ENCODE measurements at regions not wholly inside any gene's neighbourhood (a gene's known extent, or its start where the extent isn't known, plus 50 kb on each side); places are given as distances from the start of the nearest gene placed in this dataset.

DNA sequence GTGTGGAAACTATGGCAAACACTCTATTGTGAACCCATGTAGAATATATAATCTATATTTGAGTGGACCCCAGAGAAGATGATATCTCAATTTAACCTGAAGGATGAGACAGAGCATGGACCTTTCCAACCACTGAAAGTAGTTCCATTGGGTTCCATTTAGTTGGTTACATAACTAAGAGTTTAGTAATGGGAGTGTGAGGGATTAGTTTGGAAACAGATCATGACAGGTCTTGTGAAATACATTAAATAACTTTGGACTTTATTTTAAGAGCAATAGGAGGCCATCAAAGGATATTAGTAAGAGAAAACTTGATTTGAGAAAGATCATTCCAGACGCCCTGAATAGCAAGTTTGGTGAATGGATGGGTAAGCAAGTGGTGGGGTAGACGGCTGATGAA lies 487.2 kb upstream of the ROBO2 start:
- Histone ChIP-seq H4K8ac (ENCODE audit: extremely low read depth, insufficient read depth, low read length) (no peak overlapping the region), H3K4me1 (replicated peaks in 1 of 4; ENCODE audit: control insufficient read depth in 3 of 4, insufficient read depth in 4 of 4, low read length in 3 of 4) (no peaks in the 10 kb centered on the region), H3K18ac (ENCODE audit: extremely low read depth, low read length) (no peak overlapping the region), H2AK5ac (ENCODE audit: low read depth, low read length) (no peak overlapping the region), H3K79me2 (ENCODE audit: control insufficient read depth in 1 of 2, insufficient read depth in 2 of 2, low read length in 2 of 2) (no peaks in the 10 kb centered on the region), H2BK120ac (replicated peaks; ENCODE audit: low read depth, low read length) (no peak overlapping the region), H4K5ac (ENCODE audit: insufficient read length, low read depth, low read length) (no peak overlapping the region), H3K36me3 (ENCODE audit: control insufficient read depth in 2 of 4, insufficient read depth in 4 of 4, low read length in 3 of 4) (no peaks in the 10 kb centered on the region), H4K20me1 (replicated peaks in 1 of 2; ENCODE audit: control insufficient read depth in 1 of 2, insufficient read depth in 2 of 2, low read length in 2 of 2) (no peaks in the 10 kb centered on the region), H2BK12ac (ENCODE audit: low read depth, low read length) (no peak overlapping the region), H3K9ac (replicated peaks in 1 of 4; ENCODE audit: extremely low read depth in 1 of 4, low read depth in 3 of 4, low read length in 3 of 4) (no peak overlapping the region), H4K91ac (replicated peaks; ENCODE audit: insufficient read length, low read length) (no peak overlapping the region), H3K23me2 (ENCODE audit: low read depth, low read length) (no peaks in the 10 kb centered on the region; the same call in 1 of the 2 replicates), H3K27me3 (replicated peaks in 1 of 4; ENCODE audit: control insufficient read depth in 3 of 4, extremely low read depth in 1 of 4, insufficient read depth in 3 of 4, low read length in 3 of 4) (no peaks in the 10 kb centered on the region), H3K4me3 (ENCODE audit: extremely low read depth in 1 of 4, insufficient read depth in 2 of 4, low read depth in 3 of 4, low read length in 4 of 4) (no peak overlapping the region), H3K56ac (replicated peaks; ENCODE audit: insufficient read length, low read depth, low read length) (no peak overlapping the region), H2AFZ (ENCODE audit: low read length) (no peak overlapping the region), H3K9me3 (ENCODE audit: insufficient read depth in 2 of 2, low read depth in 1 of 2, low read length in 1 of 2) (no peaks in the 10 kb centered on the region), H2BK15ac (ENCODE audit: low read length) (no peak overlapping the region), H3K27ac (ENCODE audit: low read depth, low read length) (no peak overlapping the region), H3K14ac (ENCODE audit: insufficient read length) (no peak overlapping the region), H3K23ac (ENCODE audit: insufficient read length) (no peak overlapping the region), H2BK20ac (ENCODE audit: low read length) (no peak overlapping the region), H3K4me2 (ENCODE audit: insufficient read depth in 1 of 2, low read depth in 2 of 2, low read length in 2 of 2) (no peak overlapping the region), H3K4ac (replicated peaks; ENCODE audit: insufficient read length, low read depth, low read length) (no peak overlapping the region), H2BK5ac (ENCODE audit: low read depth, low read length) (no peak overlapping the region), H3K79me1 (ENCODE audit: low read depth, low read length) (no peaks in the 10 kb centered on the region)
- ChIA-PET CTCF (ENCODE audit: partially characterized antibody) (interaction anchor here (2.2 kb wide), 1 partner anchor 17 kb away, joined by 10 read pairs; no protein-coding TSS in a partner anchor), POLR2A (ENCODE audit: partially characterized antibody) (no interaction called here)
- 85% methylated on average over 2 of the region's 2 CpGs; no CpG with 5 or more reads in 1 of the 2 experiments for WGBS, 2 experiments (ENCODE audit: extremely low coverage in 1 of 2, insufficient coverage in 1 of 2, insufficient read length in 1 of 2, insufficient replicate concordance in 2 of 2, low coverage in 1 of 2, low lambda C conversion rate in 2 of 2, missing lambda C conversion rate in 1 of 2)
- FAIRE-seq (no peak), DNase-seq (ENCODE audit: low read depth in 1 of 2, low spot score in 2 of 2) (no peak)
- TF ChIP-seq SRF (IDR thresholded peaks at IDR 0.05; ENCODE audit: low read depth, low read length) (no peak), RBBP5 (IDR thresholded peaks at IDR 0.05; ENCODE audit: borderline replicate concordance, low read depth, low read length) (no peak), CEBPB (IDR thresholded peaks at IDR 0.05; ENCODE audit: low read depth, low read length) (no peak), TBP (IDR thresholded peaks at IDR 0.05; ENCODE audit: low read depth, low read length) (no peak), SAP30 (IDR thresholded peaks at IDR 0.05; ENCODE audit: insufficient read depth, insufficient replicate concordance, low read length) (no peak), TAF7 (optimal IDR thresholded peaks at IDR 0.05; ENCODE audit: borderline replicate concordance, low read depth, low read length) (no peak), GABPA (IDR thresholded peaks at IDR 0.05; ENCODE audit: borderline replicate concordance, insufficient read depth, low read length) (no peak), SIN3A (conservative IDR thresholded peaks at IDR 0.05 in 1 of 2, IDR thresholded peaks at IDR 0.05 in 1 of 2; ENCODE audit: low read depth in 1 of 2, low read length in 2 of 2) (no peak), POLR2AphosphoS5 (IDR thresholded peaks at IDR 0.05; ENCODE audit: low read depth, low read length) (no peak), RNF2 (IDR thresholded peaks at IDR 0.05; ENCODE audit: borderline replicate concordance, low read depth, low read length, missing control alignments, poor library complexity, severe bottlenecking) (no peak)
- TF ChIP-seq, protein P1, sequence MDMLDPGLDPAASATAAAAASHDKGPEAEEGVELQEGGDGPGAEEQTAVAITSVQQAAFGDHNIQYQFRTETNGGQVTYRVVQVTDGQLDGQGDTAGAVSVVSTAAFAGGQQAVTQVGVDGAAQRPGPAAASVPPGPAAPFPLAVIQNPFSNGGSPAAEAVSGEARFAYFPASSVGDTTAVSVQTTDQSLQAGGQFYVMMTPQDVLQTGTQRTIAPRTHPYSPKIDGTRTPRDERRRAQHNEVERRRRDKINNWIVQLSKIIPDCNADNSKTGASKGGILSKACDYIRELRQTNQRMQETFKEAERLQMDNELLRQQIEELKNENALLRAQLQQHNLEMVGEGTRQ (IDR thresholded peaks at IDR 0.05; ENCODE audit: low read length): no peak
- TF ChIP-seq, protein P2, sequence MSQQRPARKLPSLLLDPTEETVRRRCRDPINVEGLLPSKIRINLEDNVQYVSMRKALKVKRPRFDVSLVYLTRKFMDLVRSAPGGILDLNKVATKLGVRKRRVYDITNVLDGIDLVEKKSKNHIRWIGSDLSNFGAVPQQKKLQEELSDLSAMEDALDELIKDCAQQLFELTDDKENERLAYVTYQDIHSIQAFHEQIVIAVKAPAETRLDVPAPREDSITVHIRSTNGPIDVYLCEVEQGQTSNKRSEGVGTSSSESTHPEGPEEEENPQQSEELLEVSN (IDR thresholded peaks at IDR 0.05): no peak

All from H1 (cell line).